K562 (cell line): ENCODE measurements at regions not wholly inside any gene's neighbourhood (a gene's known extent, or its start where the extent isn't known, plus 50 kb on each side); places are given as distances from the start of the nearest gene placed in this dataset.

ENCODE experiments used
- ARHGAP35 ChIP-seq: fragments of 450-650 bp; IDR thresholded peaks from 2 replicates; pipeline ENCODE4 v1.6.1; 2018; ENCODE audit not compliant: partially characterized antibody
- COPS2 ChIP-seq: fragments of 450-650 bp; conservative IDR thresholded peaks from 2 replicates; pipeline ENCODE4 v1.6.1; 2016; ENCODE audit warnings: mild to moderate bottlenecking, moderate library complexity
- E2F1 ChIP-seq: sonication (generic); formaldehyde crosslinking; IDR thresholded peaks from 2 replicates; pipeline ENCODE4 v1.8.1; 2023; ENCODE audit warnings: mild to moderate bottlenecking, missing genetic modification reagents, moderate library complexity
- PPARD ChIP-seq: fragments of 250-450 bp; sonication (Bioruptor Pico); IDR thresholded peaks from 2 replicates; pipeline ENCODE4 v1.8.0; 2022; ENCODE audit warnings: inconsistent platforms, mild to moderate bottlenecking, moderate library complexity
- RBM17 ChIP-seq: fragments of 200-400 bp; formaldehyde crosslinking; IDR thresholded peaks from 2 replicates; pipeline ENCODE4 v1.6.1; 2017; ENCODE audit warnings: low read depth, mild to moderate bottlenecking, low read length, borderline replicate concordance
- ZNF609 ChIP-seq: sonication (generic); formaldehyde crosslinking; IDR thresholded peaks from 2 replicates; pipeline ENCODE4 v1.8.1; 2023; ENCODE audit warnings: missing genetic modification reagents, mild to moderate bottlenecking, borderline replicate concordance

GRCh38 chr10:109721453-109722064, 201.8 kb downstream of the XPNPEP1 start (continued):
- TF ChIP-seq ZNF609 (no peak), ARHGAP35 (no peak), PPARD (CRISPR knock-in tag) (no peak), E2F1 (CRISPR knock-in tag) (no peak), COPS2 (no peak), RBM17 (no peak)
